ENCODE measurements at regions not wholly inside any gene's neighbourhood (a gene's known extent, or its start where the extent isn't known, plus 50 kb on each side); places are given as distances from the start of the nearest gene placed in this dataset.

DNA sequence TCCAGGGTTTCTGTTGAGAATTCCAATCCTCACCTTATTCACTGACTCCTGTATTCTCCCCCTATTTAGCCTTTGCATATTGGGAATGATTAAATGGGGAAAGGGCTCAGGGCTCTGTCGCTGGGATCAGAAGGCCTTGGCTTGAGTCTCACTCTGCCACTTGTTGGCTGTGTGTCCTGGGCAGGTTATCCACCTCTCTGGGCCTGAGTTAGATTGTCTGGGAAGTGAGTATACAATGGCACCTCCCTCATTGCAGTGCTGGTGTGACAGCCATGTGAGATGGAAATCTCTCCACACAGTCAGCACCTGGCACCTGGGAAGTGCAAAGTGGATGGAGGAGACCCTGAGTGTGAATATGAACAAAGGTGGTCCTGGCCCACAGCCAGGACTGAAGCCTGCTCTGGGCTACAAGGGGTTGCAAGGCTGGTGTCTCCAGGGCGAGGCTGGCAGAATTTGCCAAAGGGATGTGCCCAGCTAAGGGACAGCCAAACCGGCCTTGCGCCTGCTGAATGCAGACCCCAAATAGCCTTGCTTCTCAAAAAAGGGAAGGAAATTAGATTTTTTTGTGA lies 200.0 kb upstream of the PMEPA1 start:
- DNase-seq = no peak

GRCh38 chr20:57908704-57909630 lies 199.2 kb upstream of the PMEPA1 start:
- DNase-seq = no peak

DNA sequence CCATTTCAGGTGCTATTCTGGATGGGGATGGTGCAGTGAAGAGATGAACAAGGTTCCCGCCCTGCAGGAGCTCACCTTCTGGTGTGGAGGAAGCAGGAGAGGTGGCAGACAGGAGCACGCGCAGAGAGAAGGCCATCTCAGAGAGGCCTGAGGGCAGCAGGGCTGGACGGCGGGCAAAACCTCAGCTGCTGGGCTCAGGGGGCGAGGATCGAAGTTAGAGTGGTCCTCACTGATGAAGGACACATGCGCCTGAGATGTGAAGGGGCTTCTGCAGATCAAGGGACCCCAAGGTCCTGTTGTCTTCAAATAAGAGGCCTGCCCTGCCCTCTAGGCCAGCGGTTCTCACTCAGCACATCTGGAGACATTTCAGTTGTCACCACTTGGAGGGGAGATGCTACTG lies 198.4 kb upstream of the PMEPA1 start:
- DNase-seq = no peak

DNA sequence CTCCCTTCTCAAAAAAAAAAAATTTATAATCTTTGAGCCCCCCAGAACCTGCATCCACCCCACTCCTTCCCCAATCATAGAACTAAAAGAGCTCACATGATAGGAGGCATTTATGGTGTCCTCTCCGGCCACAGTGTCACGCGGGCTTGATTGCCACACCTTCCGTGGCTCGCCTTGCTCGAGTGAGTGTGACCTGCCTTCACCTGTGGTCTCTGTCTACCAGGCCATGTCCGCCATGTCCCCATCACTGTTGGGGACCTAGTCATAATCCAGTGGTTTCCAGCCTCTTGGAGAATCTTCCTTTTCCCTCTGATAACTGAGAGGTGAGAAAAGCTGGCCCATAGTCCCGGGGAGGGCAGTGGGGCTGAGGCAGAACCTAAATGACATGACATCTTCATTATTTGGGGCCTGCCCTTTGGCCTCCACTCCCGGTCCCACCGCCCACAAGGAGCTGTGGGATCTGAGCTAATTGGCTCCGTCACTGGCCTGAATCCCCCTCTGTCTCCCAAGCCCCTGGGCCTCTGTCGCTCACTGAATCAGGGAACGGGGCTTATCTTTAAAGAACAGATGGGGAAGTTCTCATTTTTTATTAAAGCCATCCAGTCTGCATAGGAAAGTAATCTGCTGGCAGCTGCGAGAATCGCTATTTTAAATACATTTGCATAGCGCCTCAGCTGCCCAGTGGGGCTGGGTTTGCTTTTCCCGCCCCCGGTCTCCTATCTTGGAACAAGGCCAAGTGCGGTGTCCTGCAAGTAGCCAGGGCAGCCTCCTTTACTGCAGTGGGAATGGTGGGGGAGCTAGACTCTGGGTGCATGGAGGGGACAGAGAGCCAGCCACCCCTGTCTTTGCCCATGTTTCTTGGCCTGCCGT lies 197.6 kb upstream of the PMEPA1 start:
- no peak for DNase-seq

DNA sequence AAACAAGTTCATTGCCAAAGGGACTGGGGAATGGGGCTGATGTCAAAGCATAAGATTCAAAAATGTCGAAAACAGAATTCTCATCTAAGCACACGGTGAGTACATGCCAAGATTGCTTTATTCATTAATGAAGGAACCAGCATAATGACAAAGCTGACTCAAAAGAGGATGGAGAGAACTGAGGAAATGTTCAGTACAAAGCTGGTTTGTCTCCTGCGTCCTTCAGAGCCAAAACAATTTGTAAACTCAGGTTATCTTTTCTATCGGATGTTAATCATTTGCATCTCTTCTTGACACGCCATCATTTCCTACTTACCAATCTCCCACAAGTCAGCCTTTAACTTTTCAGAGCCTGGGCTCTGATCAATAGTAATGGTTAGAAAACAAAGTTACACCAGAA lies 195.6 kb upstream of the PMEPA1 start:
- DNase-seq = no peak

DNA sequence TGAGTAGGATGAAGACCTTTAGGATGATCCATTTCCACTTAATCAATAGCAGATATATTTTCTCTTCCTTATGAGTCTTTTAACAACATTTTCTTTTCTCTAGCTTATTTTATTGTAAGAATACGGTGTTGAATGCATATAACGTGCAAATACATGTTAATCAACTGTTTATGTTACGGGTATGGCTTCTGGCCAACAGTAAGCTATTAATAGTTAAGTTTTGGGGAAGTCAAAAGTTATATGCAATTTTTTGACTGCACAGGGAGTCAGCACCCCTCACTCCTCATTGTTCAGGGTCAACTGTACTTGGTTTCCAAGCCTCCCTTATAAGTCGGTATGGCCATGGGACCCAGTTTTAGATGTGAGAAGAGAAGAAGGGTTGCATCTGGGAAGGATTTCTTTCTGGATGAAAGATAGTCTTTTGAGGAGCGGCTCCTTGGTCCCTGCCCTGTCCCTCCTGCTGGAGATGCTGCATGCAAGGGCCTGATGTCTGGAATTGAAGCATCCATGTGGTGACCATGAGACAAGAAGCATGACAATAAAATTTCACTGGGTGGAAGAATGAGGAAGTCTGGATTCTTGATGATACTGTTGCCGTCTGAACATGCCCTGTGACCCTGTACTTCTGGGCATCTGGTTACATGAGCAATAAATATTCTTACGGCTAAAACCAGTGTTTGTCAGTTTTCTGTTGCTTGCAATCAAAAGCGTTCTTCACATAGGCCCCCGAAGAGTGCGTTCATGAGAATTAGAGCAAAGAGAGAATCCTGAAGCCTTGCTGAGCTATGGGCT lies 194.7 kb upstream of the PMEPA1 start:
- no peak for DNase-seq

DNA sequence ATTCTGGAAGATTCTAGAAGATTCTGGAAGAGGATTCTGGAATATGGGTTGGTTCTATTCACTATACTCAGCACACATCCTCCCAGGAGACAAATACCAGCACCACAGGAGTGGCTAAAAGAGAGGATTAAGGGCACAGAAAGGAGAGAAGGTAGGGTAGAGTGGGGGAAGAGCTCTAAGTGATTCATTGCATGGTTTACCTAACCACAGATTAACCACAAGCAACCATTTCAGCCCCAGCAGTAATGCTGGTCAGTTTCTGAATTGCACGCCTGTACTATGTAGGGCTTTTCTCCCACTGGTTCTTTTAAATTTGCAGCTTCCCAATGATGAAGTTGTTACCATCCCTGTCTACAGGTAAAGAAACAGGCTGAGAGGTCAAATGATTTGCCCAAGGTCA lies 192.7 kb upstream of the PMEPA1 start:
- no peak for DNase-seq

DNA sequence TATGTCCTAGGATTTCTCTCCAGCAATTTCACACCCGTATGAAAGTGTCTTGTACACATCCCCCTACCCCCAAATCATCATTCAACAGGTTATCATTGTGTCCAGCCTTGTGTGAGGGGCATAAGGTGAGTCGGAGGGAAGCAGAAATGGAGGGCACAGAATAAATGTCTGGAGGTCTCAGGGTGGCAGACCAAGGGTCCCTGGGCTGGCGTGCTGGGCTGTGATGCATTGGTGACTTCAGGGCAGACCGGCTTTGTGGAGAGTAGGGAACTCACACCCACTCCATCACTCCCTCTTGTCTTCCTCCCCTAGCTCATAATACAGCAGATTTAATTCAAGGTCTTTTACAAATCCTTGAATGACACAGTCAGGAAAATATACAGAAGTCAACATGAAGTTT lies 191.7 kb upstream of the PMEPA1 start:
- no peak for DNase-seq

GRCh38 chr20:57900226-57900905 lies 190.6 kb upstream of the PMEPA1 start:
- DNase-seq = no peak

- DNase-seq = no peak
These were observed 189.7 kb upstream of the PMEPA1 start for GRCh38 chr20:57899554-57899953.

GRCh38 chr20:57898332-57898731 lies 188.5 kb upstream of the PMEPA1 start:
- DNase-seq = no peak

DNA sequence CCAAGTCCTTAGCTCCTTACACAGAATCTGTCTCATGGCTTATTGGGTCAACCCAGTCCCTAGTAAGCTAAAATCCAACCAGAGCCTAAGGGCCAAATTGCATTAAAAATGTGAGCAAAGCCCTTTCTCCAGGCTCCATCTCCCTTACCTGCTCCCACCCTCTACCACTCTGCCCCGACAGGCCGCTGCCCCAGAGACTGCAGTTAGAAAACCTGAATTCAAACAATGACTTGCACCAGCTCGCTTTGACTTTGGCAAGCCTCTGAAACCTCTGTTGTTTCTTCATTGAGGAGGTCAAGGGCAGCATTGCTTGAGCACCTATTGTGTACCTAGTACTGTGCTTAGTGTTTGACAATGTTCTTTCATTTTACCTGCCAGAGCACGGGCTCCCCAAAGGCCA lies 188.1 kb upstream of the PMEPA1 start:
- no peak for DNase-seq

DNA sequence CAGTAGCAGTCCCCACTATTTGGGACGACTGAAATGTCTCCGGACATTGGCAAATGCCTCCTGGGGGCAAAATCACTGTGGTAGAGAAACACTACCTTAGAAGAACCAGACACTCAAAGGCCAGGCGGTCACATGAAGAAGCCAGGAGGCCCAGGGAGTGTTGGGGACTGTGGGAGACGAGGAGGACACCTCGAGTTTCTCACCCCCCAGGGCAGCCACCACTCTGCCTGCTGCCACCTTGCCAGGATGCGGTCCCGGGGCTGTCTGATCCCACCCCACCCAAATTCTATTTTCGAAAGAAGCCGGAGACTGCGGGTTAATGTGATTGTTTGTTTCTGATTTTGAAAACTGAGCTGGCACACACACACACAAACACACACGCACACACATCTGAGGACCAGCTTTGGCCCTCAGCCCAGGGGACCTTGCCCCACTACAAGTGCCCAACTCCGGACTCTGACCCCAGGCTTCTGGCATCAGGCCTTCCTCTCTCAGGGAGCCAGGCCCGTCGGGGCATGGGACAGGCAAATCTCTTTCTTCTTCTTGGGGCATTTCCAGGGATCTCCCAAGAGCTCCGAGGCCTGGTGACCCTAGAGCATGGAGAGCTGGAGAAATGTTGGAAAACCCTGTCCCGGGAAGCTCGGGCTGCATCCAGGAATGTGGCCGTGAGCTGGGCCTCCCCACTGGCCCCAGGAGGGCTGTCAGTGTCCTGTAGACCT lies 187.5 kb upstream of the PMEPA1 start:
- no peak for DNase-seq

DNA sequence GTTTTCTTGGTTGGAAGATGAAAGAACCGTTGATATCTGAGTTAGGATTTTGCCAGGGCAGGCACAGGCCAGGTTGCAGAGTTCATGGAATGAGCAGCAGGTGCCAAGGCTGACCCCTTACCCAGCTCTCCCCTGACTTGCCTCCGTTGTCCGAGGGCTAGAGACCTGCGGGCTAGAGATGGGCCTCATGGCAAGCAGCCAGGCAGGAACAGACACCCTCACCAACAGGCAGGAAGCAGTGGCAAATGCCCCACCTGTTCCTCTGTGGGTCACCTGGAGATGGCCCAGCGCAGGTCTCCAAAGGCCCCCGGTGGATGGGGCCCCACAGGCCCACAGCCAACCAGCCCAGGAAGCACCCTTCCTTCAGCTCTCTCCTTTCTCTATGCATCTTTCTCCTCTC lies 186.7 kb upstream of the PMEPA1 start:
- DNase-seq = no peak

DNA sequence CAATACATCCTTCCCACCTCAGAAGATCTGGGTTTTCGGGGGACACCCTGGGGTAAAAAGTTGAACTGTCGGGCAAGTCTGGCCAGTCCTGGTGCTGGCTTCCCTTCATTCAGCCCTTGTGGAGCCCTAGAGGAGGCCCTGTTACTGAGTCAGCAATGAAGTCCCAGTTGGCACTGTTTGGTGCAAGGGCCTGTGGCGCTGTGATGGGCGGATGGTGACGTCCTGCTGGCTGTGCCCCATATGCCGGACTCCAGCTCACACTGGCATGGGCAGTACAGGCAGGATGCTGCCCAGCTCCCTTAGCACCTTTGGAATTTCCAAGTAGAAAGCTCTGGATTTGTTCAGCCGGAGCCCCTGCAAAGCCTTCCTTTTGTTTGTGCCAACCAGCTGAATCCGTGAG lies 186.2 kb upstream of the PMEPA1 start:
- no peak for DNase-seq

GRCh38 chr20:57895161-57895855 lies 185.5 kb upstream of the PMEPA1 start:
- DNase-seq = no peak

DNA sequence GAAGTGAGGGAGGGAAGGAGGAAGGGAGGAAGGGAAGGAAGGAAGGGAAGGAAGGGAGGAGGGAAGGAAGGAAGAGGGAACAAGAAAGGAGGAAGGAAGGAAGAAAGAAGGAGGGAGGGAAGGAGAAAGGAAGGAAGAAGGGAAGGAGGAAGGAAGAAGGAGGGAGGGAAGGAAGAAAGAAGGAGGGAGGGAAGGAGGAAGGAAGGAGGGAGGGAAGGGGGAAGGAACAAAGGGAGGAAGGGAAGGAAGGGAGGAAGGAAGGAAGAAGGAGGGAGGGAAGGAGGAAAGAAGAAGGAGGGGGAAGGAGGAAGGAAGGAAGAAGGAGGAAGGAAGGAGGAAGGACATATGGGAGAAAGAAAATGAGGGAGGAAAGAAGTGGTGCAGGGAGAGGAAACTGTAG lies 184.7 kb upstream of the PMEPA1 start:
- DNase-seq = no peak

- no peak for DNase-seq
These were observed 184.3 kb upstream of the PMEPA1 start for GRCh38 chr20:57894096-57894495.

DNA sequence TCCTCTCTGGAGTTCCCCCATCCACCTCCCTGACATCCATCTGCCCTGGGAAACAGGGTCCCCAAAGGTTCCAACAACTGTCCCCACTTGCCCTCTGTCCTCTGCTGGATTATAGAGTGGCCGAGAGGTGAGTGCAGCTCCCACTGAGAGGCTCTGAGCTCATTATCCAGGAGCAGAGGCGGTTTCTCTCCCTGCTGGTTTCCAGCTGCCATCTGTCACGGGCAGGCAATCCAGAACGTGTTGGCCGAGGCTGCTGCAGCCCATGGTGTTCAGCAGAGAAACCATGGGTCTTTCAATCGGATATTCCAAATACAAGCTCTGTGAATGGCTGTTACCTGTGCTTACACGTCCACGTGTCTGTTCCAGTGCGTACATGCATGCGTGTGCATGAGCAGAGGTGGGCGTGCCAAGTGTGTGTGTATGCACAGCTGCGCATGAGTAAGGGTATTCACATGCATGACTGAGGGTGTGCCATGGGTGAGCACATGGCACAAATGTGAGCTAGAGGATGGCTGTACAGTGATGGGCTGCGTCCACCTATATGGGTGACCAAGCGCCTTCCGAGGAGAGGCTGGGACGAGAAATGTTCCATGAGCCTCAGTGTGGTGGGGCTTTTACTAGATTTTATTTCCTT lies 183.7 kb upstream of the PMEPA1 start:
- DNase-seq = no peak

DNA sequence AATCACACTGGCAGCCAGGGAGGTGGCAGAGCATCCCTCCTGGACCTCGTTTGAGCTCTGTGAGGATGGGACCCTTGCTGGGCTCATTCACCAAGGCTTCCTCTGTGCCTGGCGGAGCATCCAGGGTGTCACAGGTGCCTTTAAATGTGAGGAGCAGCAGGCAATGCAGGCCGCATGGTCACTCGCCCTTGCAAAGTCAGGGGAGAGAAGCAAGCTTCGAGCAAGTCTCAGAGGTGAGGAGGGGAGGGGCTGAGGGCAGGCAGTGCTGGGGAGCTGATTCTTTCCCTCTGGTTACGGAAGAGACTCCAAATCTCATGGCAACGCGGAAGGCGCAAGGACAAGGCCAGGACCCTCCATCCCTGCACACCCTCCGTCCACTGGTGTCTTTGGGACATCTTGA lies 182.7 kb upstream of the PMEPA1 start:
- DNase-seq = no peak
